Parathyroid adenoma (tissue), 2 donors: ENCODE measurements at regions not wholly inside any gene's neighbourhood (a gene's known extent, or its start where the extent isn't known, plus 50 kb on each side); places are given as distances from the start of the nearest gene placed in this dataset.

Experiments used
- H2AFZ ChIP-seq: fragments of 300-600 bp; sonication (generic); one replicate; pipeline ENCODE4 v1.7.0; 2017; ENCODE audit warnings: antibody characterized with exemption, mild to moderate bottlenecking
- H3K27ac ChIP-seq: fragments of 300-600 bp; sonication (generic); one replicate; pipeline ENCODE4 v1.7.0; 2017
- H3K27me3 ChIP-seq: fragments of 300-600 bp; sonication (generic); one replicate; pipeline ENCODE4 v1.7.0; 2017; ENCODE audit warnings: low read length; ENCODE audit not compliant: control insufficient read depth, insufficient read depth
- H3K36me3 ChIP-seq: fragments of 300-600 bp; sonication (generic); one replicate; pipeline ENCODE4 v1.7.0; 2017; ENCODE audit warnings: low read length; ENCODE audit not compliant: control insufficient read depth, insufficient read depth
- H3K4me1 ChIP-seq: fragments of 300-600 bp; sonication (generic); one replicate; pipeline ENCODE4 v1.7.0; 2017; ENCODE audit warnings: control low read depth
- H3K4me2 ChIP-seq: fragments of 300-600 bp; sonication (generic); one replicate; pipeline ENCODE4 v1.7.0; 2017; ENCODE audit warnings: low read length
- H3K4me3 ChIP-seq: fragments of 300-600 bp; sonication (generic); one replicate; pipeline ENCODE4 v1.7.0; 2017; ENCODE audit warnings: low read depth, low read length
- H3K79me2 ChIP-seq: fragments of 300-600 bp; sonication (generic); one replicate; pipeline ENCODE4 v1.7.0; 2017; ENCODE audit warnings: control low read depth
- H3K9ac ChIP-seq: fragments of 300-600 bp; sonication (generic); one replicate; pipeline ENCODE4 v1.7.0; 2017; ENCODE audit warnings: mild to moderate bottlenecking
- H3K9me3 ChIP-seq: fragments of 300-600 bp; sonication (generic); one replicate; pipeline ENCODE4 v1.7.0; 2017; ENCODE audit warnings: low read length; ENCODE audit not compliant: control insufficient read depth
- TF ChIP-seq, protein P1 (sequence below): fragments of 300-600 bp; sonication (generic); IDR thresholded peaks from one replicate; pipeline ENCODE4 v1.7.0; 2017; ENCODE audit warnings: antibody characterized with exemption, mild to moderate bottlenecking
- donor health status: primary hyperparathyroidism.

DNA sequence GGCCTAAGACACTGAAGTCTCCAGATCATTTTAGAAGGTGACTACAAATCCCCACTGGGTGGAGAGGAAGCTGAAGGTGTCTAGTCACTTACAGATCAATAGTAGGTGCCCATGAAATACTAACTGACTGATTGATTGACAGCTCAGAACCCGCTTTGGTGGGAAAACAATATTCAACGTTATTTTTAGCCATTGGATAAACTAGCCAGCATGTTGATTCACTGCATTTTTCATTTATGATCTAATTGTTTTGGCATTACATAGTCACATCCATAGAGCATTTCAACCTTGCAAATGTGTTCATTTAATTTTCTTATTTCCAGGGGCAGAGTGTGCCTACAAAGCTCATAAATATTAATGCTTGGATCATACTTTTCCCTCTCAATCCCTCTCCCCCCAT lies 162.3 kb downstream of the MREG start:
- H3K36me3 ChIP-seq = no peaks in the 10 kb centered on the region

DNA sequence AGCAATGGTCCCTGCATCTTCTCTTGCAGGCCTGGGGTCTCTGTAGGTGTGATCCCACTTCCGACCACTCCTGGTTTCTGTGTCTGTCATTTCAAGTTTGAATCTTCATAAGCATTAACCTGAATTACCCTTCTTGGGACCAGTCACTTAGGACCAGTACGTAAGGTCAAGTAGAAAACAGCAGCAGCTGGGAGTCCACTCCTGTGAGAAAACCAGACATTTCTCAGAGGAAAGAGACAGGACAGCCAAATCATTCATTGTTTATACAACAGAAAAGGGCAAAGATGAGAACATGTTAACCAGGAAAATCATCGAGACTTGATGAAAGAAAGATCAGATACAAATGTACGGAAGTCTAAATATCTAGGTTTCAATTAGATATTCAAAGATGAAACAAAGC lies 163.0 kb downstream of the MREG start:
- no peak overlapping the region for H3K27ac ChIP-seq
- H2AFZ ChIP-seq = no peak overlapping the region
- H3K4me2 ChIP-seq = no peak overlapping the region
- no peaks in the 10 kb centered on the region for H3K79me2 ChIP-seq
- H3K9me3 ChIP-seq = no peaks in the 10 kb centered on the region
- H3K4me1 ChIP-seq = no peaks in the 10 kb centered on the region
- no peaks in the 10 kb centered on the region for H3K36me3 ChIP-seq
- no peak overlapping the region for H3K9ac ChIP-seq
- TF ChIP-seq, protein P1, sequence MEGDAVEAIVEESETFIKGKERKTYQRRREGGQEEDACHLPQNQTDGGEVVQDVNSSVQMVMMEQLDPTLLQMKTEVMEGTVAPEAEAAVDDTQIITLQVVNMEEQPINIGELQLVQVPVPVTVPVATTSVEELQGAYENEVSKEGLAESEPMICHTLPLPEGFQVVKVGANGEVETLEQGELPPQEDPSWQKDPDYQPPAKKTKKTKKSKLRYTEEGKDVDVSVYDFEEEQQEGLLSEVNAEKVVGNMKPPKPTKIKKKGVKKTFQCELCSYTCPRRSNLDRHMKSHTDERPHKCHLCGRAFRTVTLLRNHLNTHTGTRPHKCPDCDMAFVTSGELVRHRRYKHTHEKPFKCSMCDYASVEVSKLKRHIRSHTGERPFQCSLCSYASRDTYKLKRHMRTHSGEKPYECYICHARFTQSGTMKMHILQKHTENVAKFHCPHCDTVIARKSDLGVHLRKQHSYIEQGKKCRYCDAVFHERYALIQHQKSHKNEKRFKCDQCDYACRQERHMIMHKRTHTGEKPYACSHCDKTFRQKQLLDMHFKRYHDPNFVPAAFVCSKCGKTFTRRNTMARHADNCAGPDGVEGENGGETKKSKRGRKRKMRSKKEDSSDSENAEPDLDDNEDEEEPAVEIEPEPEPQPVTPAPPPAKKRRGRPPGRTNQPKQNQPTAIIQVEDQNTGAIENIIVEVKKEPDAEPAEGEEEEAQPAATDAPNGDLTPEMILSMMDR = no peak
- no peak overlapping the region for H3K4me3 ChIP-seq
- no peaks in the 10 kb centered on the region for H3K27me3 ChIP-seq

More for the DNA sequence above, 162.3 kb downstream of the MREG start:
- H3K9me3 ChIP-seq = no peaks in the 10 kb centered on the region
- no peaks in the 10 kb centered on the region for H3K4me1 ChIP-seq
- no peak overlapping the region for H3K4me2 ChIP-seq
- no peaks in the 10 kb centered on the region for H3K27me3 ChIP-seq
- H3K9ac ChIP-seq = no peak overlapping the region
- TF ChIP-seq, protein P1 = no peak
- H2AFZ ChIP-seq = no peak overlapping the region
- no peak overlapping the region for H3K4me3 ChIP-seq
- H3K79me2 ChIP-seq = no peaks in the 10 kb centered on the region
- no peak overlapping the region for H3K27ac ChIP-seq

DNA sequence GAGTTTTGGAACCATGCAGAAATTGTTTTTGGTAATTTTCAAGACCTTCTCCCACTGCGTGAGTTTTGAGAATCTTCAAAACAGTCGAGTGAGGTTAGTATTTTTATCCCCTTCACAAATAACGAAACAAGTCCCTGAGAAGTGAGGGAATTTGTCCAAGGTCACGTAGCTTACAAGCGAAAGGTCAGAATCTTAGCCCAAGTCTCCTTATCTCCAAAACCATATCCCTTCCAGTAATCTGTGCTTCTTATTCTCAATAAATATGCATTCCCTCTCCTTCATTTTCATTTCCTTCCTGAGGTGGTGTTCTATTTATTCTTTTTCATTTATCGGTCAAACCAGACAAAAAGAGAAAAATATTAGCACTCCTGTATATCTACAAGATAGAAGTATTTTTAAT lies 163.6 kb downstream of the MREG start:
- Histone ChIP-seq H3K27me3 (no peaks in the 10 kb centered on the region), H2AFZ (no peak overlapping the region), H3K9ac (no peak overlapping the region), H3K9me3 (no peaks in the 10 kb centered on the region), H3K4me3 (no peak overlapping the region), H3K4me2 (no peak overlapping the region), H3K4me1 (no peaks in the 10 kb centered on the region), H3K27ac (no peak overlapping the region), H3K36me3 (no peaks in the 10 kb centered on the region), H3K79me2 (no peaks in the 10 kb centered on the region)
- TF ChIP-seq, protein P1 = no peak

DNA sequence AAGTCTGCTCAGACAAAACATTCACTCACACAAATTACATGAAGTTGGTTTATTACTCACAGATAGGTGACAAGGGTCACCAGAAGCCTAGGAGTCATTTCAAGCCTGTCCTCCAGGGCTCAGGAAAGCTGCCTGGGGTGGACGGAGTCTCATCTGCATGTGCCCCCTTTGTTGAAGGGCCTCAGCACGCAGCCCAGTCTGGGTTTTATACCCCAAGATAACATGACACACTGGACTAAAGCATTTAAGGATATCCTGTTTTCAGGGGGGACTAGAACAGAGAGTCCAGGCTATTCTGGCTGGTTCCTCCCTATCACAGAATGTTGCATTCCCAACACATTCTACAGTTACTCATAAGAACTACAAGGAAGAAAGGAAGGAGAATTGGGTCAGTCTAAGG lies 164.7 kb downstream of the MREG start:
- no peak overlapping the region for H2AFZ ChIP-seq
- no peaks in the 10 kb centered on the region for H3K9me3 ChIP-seq
- no peaks in the 10 kb centered on the region for H3K4me1 ChIP-seq
- no peak overlapping the region for H3K27ac ChIP-seq
- H3K4me3 ChIP-seq = no peak overlapping the region
- no peak overlapping the region for H3K9ac ChIP-seq
- H3K27me3 ChIP-seq = no peaks in the 10 kb centered on the region
- no peaks in the 10 kb centered on the region for H3K36me3 ChIP-seq
- no peak overlapping the region for H3K4me2 ChIP-seq
- H3K79me2 ChIP-seq = no peaks in the 10 kb centered on the region
- TF ChIP-seq, protein P1 = no peak

DNA sequence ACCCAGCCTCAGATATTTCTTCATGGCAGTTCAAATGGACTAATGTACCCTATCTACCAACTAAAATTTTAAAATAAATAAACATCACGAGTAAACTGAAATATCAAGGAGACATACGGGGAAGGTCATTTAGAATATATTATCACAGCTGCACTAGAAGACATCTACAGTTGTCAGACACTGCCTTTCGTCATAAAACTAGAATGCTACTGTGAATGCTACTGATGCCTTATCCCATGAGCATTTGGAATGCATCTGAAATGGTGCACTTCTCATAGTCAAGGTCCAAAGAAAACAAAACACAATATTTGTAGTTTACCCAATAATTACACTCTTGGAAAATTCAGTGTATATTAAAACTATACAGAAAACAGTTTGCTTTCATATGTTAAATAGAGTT lies 165.2 kb downstream of the MREG start:
- H3K27ac ChIP-seq = no peak overlapping the region
- TF ChIP-seq, protein P1 = no peak
- H3K4me3 ChIP-seq = no peak overlapping the region
- H3K36me3 ChIP-seq = no peaks in the 10 kb centered on the region
- H3K79me2 ChIP-seq = no peaks in the 10 kb centered on the region
- no peak overlapping the region for H2AFZ ChIP-seq
- H3K9ac ChIP-seq = no peak overlapping the region
- H3K4me1 ChIP-seq = no peaks in the 10 kb centered on the region
- no peaks in the 10 kb centered on the region for H3K9me3 ChIP-seq
- H3K4me2 ChIP-seq = no peak overlapping the region
- H3K27me3 ChIP-seq = no peaks in the 10 kb centered on the region
